ENCODE measurements at regions not wholly inside any gene's neighbourhood (a gene's known extent, or its start where the extent isn't known, plus 50 kb on each side); places are given as distances from the start of the nearest gene placed in this dataset.

GRCh38 chr1:68717330-68717729 is 220.4 kb upstream of the DEPDC1 start:
- TF ChIP-seq CTCF (IDR thresholded peaks at IDR 0.05; ENCODE audit: control extremely low read depth, extremely low read depth) = no peak
- Histone ChIP-seq H3K4me3 (no peak overlapping the region), H3K27me3 (ENCODE audit: control insufficient read depth in 3 of 3, insufficient read depth in 3 of 3, low read length in 2 of 3) (no peaks in the 10 kb centered on the region), H3K27ac (ENCODE audit: low read depth in 1 of 2, low read length in 1 of 2) (no peak overlapping the region), H3K9me3 (ENCODE audit: control insufficient read depth in 4 of 4, insufficient read depth in 3 of 4, low read length in 3 of 4) (no peaks in the 10 kb centered on the region), H3K36me3 (ENCODE audit: control insufficient read depth in 4 of 4, insufficient read depth in 4 of 4, low read length in 4 of 4) (no peaks in the 10 kb centered on the region), H3K4me1 (ENCODE audit: control insufficient read depth in 5 of 5, insufficient read depth in 5 of 5, low read length in 5 of 5) (no peaks in the 10 kb centered on the region), H3K9ac (ENCODE audit: insufficient read depth in 1 of 2, low read length in 2 of 2) (no peak overlapping the region)
- DNase-seq = no peak
- no peak for ATAC-seq (ENCODE audit: insufficient read depth, low FRiP score)
- 55 to 67% methylated on average over 1 of the region's 1 CpG for WGBS, 2 donors

GRCh38 chr1:68720476-68720875 is 223.6 kb upstream of the DEPDC1 start:
- WGBS, 2 donors = 81 to 91% methylated on average over 1 of the region's 1 CpG
- no peak overlapping the region for H3K4me3 ChIP-seq
- H3K27ac ChIP-seq (ENCODE audit: low read depth in 1 of 2, low read length in 1 of 2) = no peak overlapping the region
- no peaks in the 10 kb centered on the region for H3K36me3 ChIP-seq (ENCODE audit: control insufficient read depth in 4 of 4, insufficient read depth in 4 of 4, low read length in 4 of 4)
- no peaks in the 10 kb centered on the region for H3K9me3 ChIP-seq (ENCODE audit: control insufficient read depth in 4 of 4, insufficient read depth in 3 of 4, low read length in 3 of 4)
- peaks cover 0 to 4% (median 0%) of the 10 kb centered on the region in 5 donors for H3K4me1 ChIP-seq (ENCODE audit: control insufficient read depth in 5 of 5, insufficient read depth in 5 of 5, low read length in 5 of 5)
- H3K27me3 ChIP-seq (ENCODE audit: control insufficient read depth in 3 of 3, insufficient read depth in 3 of 3, low read length in 2 of 3) = no peaks in the 10 kb centered on the region
- DNase-seq (no peak), ATAC-seq (ENCODE audit: insufficient read depth, low FRiP score) (no peak)
- no peak for TF ChIP-seq CTCF (IDR thresholded peaks at IDR 0.05; ENCODE audit: control extremely low read depth, extremely low read depth)
- no peak overlapping the region for H3K9ac ChIP-seq (ENCODE audit: insufficient read depth in 1 of 2, low read length in 2 of 2)

- no peaks in the 10 kb centered on the region for H3K9me3 ChIP-seq (ENCODE audit: control insufficient read depth in 4 of 4, insufficient read depth in 3 of 4, low read length in 3 of 4)
- H3K9ac ChIP-seq (ENCODE audit: insufficient read depth in 1 of 2, low read length in 2 of 2) = no peak overlapping the region
- DNase-seq (no peak), ATAC-seq (ENCODE audit: insufficient read depth, low FRiP score) (no peak)
- TF ChIP-seq CTCF (IDR thresholded peaks at IDR 0.05; ENCODE audit: control extremely low read depth, extremely low read depth) = no peak
- H3K36me3 ChIP-seq (ENCODE audit: control insufficient read depth in 4 of 4, insufficient read depth in 4 of 4, low read length in 4 of 4) = no peaks in the 10 kb centered on the region
- H3K4me3 ChIP-seq = no peak overlapping the region
- no peaks in the 10 kb centered on the region for H3K27me3 ChIP-seq (ENCODE audit: control insufficient read depth in 3 of 3, insufficient read depth in 3 of 3, low read length in 2 of 3)
- WGBS, 2 donors = 94 to 100% methylated on average over 1 of the region's 1 CpG
- H3K4me1 ChIP-seq (ENCODE audit: control insufficient read depth in 5 of 5, insufficient read depth in 5 of 5, low read length in 5 of 5) = peaks cover 0 to 5% (median 0%) of the 10 kb centered on the region in 5 donors
- H3K27ac ChIP-seq (ENCODE audit: low read depth in 1 of 2, low read length in 1 of 2) = no peak overlapping the region
Measured at GRCh38 chr1:68723791-68724190, 226.9 kb upstream of the DEPDC1 start.
